Fibroblast of peridontal ligament (primary cell): ENCODE measurements at regions not wholly inside any gene's neighbourhood (a gene's known extent, or its start where the extent isn't known, plus 50 kb on each side); places are given as distances from the start of the nearest gene placed in this dataset.
"Not testable (repeated sequence)": the region's sequence is repeated elsewhere in the genome, so short reads cannot be mapped to it uniquely, and the experiment has no call there.

Source experiments
- DNase-seq: peaks from one replicate; pipeline ENCODE4 v3.0.0-alpha.2; 2010; ENCODE audit errors: extremely low read depth

- no peak for DNase-seq
These were observed 290.5 kb downstream of the OMA1 start for GRCh38 chr1:58256041-58256440.

GRCh38 chr1:58255192-58255591 is 291.3 kb downstream of the OMA1 start:
- DNase-seq: no peak

- no peak for DNase-seq
These were observed 295.0 kb downstream of the OMA1 start for GRCh38 chr1:58251430-58252073.

GRCh38 chr1:58250587-58250948 is 296.0 kb downstream of the OMA1 start:
- DNase-seq: no peak

GRCh38 chr1:58249737-58250586 is 296.6 kb downstream of the OMA1 start:
- DNase-seq: peak; percentile 4

GRCh38 chr1:58249388-58249736 is 297.2 kb downstream of the OMA1 start:
- no peak for DNase-seq

GRCh38 chr1:58248791-58249190 is 297.7 kb downstream of the OMA1 start:
- no peak for DNase-seq

GRCh38 chr1:58248072-58248471 is 298.5 kb downstream of the OMA1 start:
- no peak for DNase-seq

- DNase-seq: no peak
These were observed 300.0 kb downstream of the OMA1 start for GRCh38 chr1:58246549-58246948.

- DNase-seq: no peak
These were observed 301.7 kb downstream of the OMA1 start for GRCh38 chr1:58244872-58245271.

- no peak for DNase-seq
These were observed 307.7 kb downstream of the OMA1 start for GRCh38 chr1:58238846-58239245.

GRCh38 chr1:58233729-58234128 is 312.8 kb downstream of the OMA1 start:
- DNase-seq: no peak

GRCh38 chr1:58231204-58231603 is 315.3 kb downstream of the OMA1 start:
- DNase-seq: no peak

GRCh38 chr1:58227604-58228003 is 318.9 kb downstream of the OMA1 start:
- DNase-seq: no peak

- no peak for DNase-seq
These were observed 323.0 kb downstream of the OMA1 start for GRCh38 chr1:58223522-58223921.

GRCh38 chr1:58220836-58221472 is 325.6 kb downstream of the OMA1 start:
- no peak for DNase-seq

GRCh38 chr1:58216169-58216568 is 330.4 kb downstream of the OMA1 start:
- not testable (repeated sequence) for DNase-seq

GRCh38 chr1:58214674-58215073 is 331.9 kb downstream of the OMA1 start:
- DNase-seq: no peak

GRCh38 chr1:58211869-58212268 is 334.7 kb downstream of the OMA1 start:
- no peak for DNase-seq

GRCh38 chr1:58209575-58209974 is 337.0 kb downstream of the OMA1 start:
- no peak for DNase-seq

GRCh38 chr1:58206749-58207148 is 339.8 kb downstream of the OMA1 start:
- DNase-seq: no peak

GRCh38 chr1:58204284-58204683 is 342.2 kb downstream of the OMA1 start:
- no peak for DNase-seq

- no peak for DNase-seq
These were observed 344.9 kb downstream of the OMA1 start for GRCh38 chr1:58201492-58202106.
